Vagina (tissue), 2 donors: ENCODE measurements at regions not wholly inside any gene's neighbourhood (a gene's known extent, or its start where the extent isn't known, plus 50 kb on each side); places are given as distances from the start of the nearest gene placed in this dataset.

Experiments
- DNase-seq, 2 donors: peaks; one replicate each; pipeline ENCODE4 v3.0.0-alpha.2; 2017; ENCODE audit errors: extremely low spot score in 2 of 2
- H3K27ac ChIP-seq: fragments of 200-600 bp; sonication (generic); one replicate; pipeline ENCODE4 v1.5.1; 2019
- H3K27me3 ChIP-seq: fragments of 200-600 bp; sonication (generic); one replicate; pipeline ENCODE4 v1.5.1; 2019
- H3K36me3 ChIP-seq, 2 donors: fragments of 200-600 bp; sonication (generic); one replicate each; pipeline ENCODE4 v1.5.1; 2017 to 2019
- H3K4me1 ChIP-seq: fragments of 200-600 bp; sonication (generic); one replicate; pipeline ENCODE4 v1.5.1; 2019
- H3K4me3 ChIP-seq, 2 donors: fragments of 200-600 bp; sonication (generic); 1 replicate in 1 of 2; 2 replicates in 1 of 2; pipeline ENCODE4 v1.5.1; 2016 to 2019
- H3K9me3 ChIP-seq: fragments of 200-600 bp; sonication (generic); one replicate; pipeline ENCODE4 v1.5.1; 2019
- POLR2A ChIP-seq, 2 donors: fragments of 450-650 bp; IDR thresholded peaks; one replicate each; pipeline ENCODE4 v1.6.1; 2017; ENCODE audit warnings: antibody characterized with exemption in 2 of 2, mild to moderate bottlenecking in 2 of 2, moderate library complexity in 2 of 2
- POLR2AphosphoS5 ChIP-seq, 2 donors: sonication (generic); formaldehyde crosslinking; IDR thresholded peaks; one replicate each; pipeline ENCODE4 v1.9.0; 2017; ENCODE audit warnings: antibody characterized with exemption in 2 of 2, mild to moderate bottlenecking in 2 of 2, low read depth in 1 of 2; ENCODE audit not compliant: insufficient read depth in 1 of 2
- intact Hi-C: fragments of 100-400 bp; cut with DNase I; formaldehyde crosslinking; loops from one replicate; pipeline ENCODE4 v1.15.1; 2023
- TF ChIP-seq, protein P1 (sequence below), 3 experiments: fragments of 450-650 bp in 2 of 3; fragments of 200-600 bp in 1 of 3; sonication (generic) in 1 of 3; IDR thresholded peaks; one replicate each; pipeline ENCODE4 v1.5.1; 2017 to 2019; ENCODE audit warnings: antibody characterized with exemption in 3 of 3, mild to moderate bottlenecking in 2 of 3, moderate library complexity in 2 of 3

GRCh38 chr5:158165647-158166046 lies 306.7 kb upstream of the CLINT1 start:
- Histone ChIP-seq H3K36me3 (no peaks in the 10 kb centered on the region), H3K27me3 (no peaks in the 10 kb centered on the region), H3K9me3 (no peaks in the 10 kb centered on the region), H3K4me3 (no peak overlapping the region), H3K4me1 (no peaks in the 10 kb centered on the region), H3K27ac (no peak overlapping the region)
- intact Hi-C loops = no loop called here
- TF ChIP-seq POLR2A (IDR thresholded peaks at IDR 0.05) = no peak
- TF ChIP-seq, protein P1, sequence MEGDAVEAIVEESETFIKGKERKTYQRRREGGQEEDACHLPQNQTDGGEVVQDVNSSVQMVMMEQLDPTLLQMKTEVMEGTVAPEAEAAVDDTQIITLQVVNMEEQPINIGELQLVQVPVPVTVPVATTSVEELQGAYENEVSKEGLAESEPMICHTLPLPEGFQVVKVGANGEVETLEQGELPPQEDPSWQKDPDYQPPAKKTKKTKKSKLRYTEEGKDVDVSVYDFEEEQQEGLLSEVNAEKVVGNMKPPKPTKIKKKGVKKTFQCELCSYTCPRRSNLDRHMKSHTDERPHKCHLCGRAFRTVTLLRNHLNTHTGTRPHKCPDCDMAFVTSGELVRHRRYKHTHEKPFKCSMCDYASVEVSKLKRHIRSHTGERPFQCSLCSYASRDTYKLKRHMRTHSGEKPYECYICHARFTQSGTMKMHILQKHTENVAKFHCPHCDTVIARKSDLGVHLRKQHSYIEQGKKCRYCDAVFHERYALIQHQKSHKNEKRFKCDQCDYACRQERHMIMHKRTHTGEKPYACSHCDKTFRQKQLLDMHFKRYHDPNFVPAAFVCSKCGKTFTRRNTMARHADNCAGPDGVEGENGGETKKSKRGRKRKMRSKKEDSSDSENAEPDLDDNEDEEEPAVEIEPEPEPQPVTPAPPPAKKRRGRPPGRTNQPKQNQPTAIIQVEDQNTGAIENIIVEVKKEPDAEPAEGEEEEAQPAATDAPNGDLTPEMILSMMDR (IDR thresholded peaks at IDR 0.05) = no peak
- no peak for TF ChIP-seq POLR2AphosphoS5 (IDR thresholded peaks at IDR 0.05; ENCODE audit: insufficient read depth in 1 of 2, low read depth in 1 of 2)
- DNase-seq = no peak

DNA sequence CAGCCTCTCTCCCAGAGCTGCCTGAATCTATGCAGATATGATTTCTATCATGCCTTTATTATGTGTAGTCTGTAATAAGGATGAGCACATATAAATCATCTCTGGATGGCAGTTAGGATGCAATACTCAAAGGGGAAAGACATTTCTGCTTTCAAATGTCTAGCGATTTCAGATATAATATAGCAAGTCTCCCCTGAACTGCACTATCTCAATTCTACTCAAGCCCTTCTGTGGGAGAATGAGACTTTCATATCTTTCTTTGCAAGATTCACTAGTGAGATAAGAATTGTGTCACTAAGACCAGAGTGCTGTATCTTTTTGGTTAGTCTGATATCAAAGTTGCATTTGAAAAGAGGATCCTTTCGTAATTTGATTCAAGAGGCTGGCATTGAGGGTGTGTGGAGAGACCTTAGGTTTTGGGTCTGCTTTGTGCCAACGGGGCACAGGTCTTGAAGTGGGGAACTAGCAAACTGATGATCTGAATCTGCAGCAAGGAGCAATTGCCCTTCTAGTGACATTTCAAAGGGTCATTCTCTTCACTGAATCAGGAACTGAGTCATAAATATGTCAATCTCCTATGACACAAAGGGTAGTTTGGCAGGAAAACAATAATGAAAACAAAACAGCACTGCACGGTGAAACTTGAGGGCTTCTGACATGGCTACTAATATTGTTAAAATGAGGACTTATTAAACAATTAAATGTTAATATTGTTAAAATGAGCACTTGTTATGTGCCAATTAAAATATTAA lies 305.5 kb upstream of the CLINT1 start:
- Histone ChIP-seq H3K36me3 (no peaks in the 10 kb centered on the region), H3K27me3 (no peaks in the 10 kb centered on the region), H3K4me1 (no peaks in the 10 kb centered on the region), H3K4me3 (no peak overlapping the region), H3K27ac (no peak overlapping the region), H3K9me3 (no peaks in the 10 kb centered on the region)
- TF ChIP-seq POLR2AphosphoS5 (IDR thresholded peaks at IDR 0.05; ENCODE audit: insufficient read depth in 1 of 2, low read depth in 1 of 2) (no peak), POLR2A (IDR thresholded peaks at IDR 0.05) (no peak)
- TF ChIP-seq, protein P1 (IDR thresholded peaks at IDR 0.05) = no peak
- intact Hi-C loops = no loop called here
- no peak for DNase-seq

GRCh38 chr5:158163451-158164295 lies 304.7 kb upstream of the CLINT1 start:
- Histone ChIP-seq H3K27ac (no peak overlapping the region), H3K4me1 (no peaks in the 10 kb centered on the region), H3K36me3 (no peaks in the 10 kb centered on the region), H3K9me3 (no peaks in the 10 kb centered on the region), H3K4me3 (no peak overlapping the region), H3K27me3 (no peaks in the 10 kb centered on the region)
- intact Hi-C loops = no loop called here
- DNase-seq = no peak
- TF ChIP-seq, protein P1 (IDR thresholded peaks at IDR 0.05) = no peak
- no peak for TF ChIP-seq POLR2A (IDR thresholded peaks at IDR 0.05)
- no peak for TF ChIP-seq POLR2AphosphoS5 (IDR thresholded peaks at IDR 0.05; ENCODE audit: insufficient read depth in 1 of 2, low read depth in 1 of 2)

DNA sequence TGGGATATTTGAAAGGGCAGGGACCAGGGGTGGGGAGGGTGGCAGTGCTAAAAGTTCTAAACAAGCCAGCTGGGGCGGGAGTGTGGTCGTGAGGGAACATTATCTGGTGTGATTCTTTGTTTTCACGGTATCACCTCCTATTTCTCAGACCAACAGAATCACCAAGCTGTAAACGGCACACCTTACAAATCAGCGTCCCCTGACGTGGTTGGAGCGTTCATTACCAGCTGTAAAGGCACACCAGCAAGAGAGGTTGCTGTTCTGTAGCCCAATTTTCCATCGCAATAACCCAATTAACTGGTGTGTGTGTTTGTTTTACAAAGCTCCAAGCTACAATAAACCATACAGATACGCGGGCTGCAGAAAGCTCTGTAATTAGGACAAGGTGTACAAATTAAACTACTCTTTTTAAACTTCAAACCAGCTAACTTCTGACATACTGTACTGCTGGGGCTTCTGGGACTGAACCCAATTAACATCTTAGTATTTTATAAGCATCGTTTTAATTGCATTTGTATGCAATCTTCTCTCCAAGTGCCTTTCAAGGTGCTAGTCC lies 303.6 kb upstream of the CLINT1 start:
- no peak for DNase-seq
- Histone ChIP-seq H3K4me1 (no peaks in the 10 kb centered on the region), H3K4me3 (no peak overlapping the region), H3K27ac (no peak overlapping the region), H3K27me3 (no peaks in the 10 kb centered on the region), H3K36me3 (no peaks in the 10 kb centered on the region), H3K9me3 (no peaks in the 10 kb centered on the region)
- intact Hi-C loops = no loop called here
- TF ChIP-seq POLR2AphosphoS5 (IDR thresholded peaks at IDR 0.05; ENCODE audit: insufficient read depth in 1 of 2, low read depth in 1 of 2) = no peak
- no peak for TF ChIP-seq POLR2A (IDR thresholded peaks at IDR 0.05)
- TF ChIP-seq, protein P1 (IDR thresholded peaks at IDR 0.05) = no peak
